ENCODE measurements at regions not wholly inside any gene's neighbourhood (a gene's known extent, or its start where the extent isn't known, plus 50 kb on each side); places are given as distances from the start of the nearest gene placed in this dataset.

DNA sequence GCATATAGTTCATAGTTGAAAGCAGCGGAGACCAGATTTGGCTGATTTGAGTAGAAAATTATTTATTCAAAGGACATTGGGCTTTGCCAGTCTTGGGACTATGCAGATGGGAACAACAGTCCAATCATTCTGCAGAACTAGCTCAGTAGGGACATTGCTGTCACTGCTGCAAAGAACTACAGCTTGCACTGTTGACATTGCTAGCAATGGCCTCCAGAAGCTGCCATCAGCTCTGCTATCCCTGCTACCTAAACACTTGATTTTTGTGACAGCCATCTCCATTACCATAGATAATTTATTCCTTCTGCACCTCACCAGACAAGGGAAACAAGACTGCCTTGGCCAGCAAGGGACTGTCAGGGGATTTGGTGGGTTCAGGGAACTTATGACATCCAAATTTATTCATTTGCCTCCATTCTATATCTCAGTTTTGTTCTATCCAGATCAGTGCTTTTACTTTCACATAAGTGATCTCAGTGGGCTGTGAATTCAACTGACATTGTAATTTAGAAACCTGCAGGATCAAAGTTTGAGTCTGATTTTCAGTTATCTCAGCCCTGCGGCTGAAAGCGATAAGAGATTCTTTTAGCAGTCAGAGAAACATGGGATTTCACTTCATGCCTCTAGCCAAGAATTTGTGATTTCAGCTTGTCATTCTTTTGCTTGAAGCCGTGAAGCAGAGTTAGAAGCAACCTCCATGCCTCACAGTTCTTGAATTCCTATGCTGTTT is 136.7 kb upstream of the FBXO33 start:
- TF ChIP-seq TFCP2L1 (CRISPR knock-in tag; IDR thresholded peaks at IDR 0.05) (no peak), EP300 (IDR thresholded peaks at IDR 0.05) (no peak), NR3C1 (IDR thresholded peaks at IDR 0.05) (no peak), POLR2A (IDR thresholded peaks at IDR 0.05; ENCODE audit: low read length) (no peak), ZNF302 (CRISPR knock-in tag; IDR thresholded peaks at IDR 0.05) (no peak), REST (IDR thresholded peaks at IDR 0.05) (no peak), CEBPB (IDR thresholded peaks at IDR 0.05) (no peak)
- TF ChIP-seq, protein P1, sequence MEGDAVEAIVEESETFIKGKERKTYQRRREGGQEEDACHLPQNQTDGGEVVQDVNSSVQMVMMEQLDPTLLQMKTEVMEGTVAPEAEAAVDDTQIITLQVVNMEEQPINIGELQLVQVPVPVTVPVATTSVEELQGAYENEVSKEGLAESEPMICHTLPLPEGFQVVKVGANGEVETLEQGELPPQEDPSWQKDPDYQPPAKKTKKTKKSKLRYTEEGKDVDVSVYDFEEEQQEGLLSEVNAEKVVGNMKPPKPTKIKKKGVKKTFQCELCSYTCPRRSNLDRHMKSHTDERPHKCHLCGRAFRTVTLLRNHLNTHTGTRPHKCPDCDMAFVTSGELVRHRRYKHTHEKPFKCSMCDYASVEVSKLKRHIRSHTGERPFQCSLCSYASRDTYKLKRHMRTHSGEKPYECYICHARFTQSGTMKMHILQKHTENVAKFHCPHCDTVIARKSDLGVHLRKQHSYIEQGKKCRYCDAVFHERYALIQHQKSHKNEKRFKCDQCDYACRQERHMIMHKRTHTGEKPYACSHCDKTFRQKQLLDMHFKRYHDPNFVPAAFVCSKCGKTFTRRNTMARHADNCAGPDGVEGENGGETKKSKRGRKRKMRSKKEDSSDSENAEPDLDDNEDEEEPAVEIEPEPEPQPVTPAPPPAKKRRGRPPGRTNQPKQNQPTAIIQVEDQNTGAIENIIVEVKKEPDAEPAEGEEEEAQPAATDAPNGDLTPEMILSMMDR (IDR thresholded peaks at IDR 0.05) = no peak
- TF ChIP-seq, protein P2, sequence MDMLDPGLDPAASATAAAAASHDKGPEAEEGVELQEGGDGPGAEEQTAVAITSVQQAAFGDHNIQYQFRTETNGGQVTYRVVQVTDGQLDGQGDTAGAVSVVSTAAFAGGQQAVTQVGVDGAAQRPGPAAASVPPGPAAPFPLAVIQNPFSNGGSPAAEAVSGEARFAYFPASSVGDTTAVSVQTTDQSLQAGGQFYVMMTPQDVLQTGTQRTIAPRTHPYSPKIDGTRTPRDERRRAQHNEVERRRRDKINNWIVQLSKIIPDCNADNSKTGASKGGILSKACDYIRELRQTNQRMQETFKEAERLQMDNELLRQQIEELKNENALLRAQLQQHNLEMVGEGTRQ (IDR thresholded peaks at IDR 0.05) = no peak

Data from A549 (cell line).